NT2/D1 (cell line): ENCODE measurements at regions not wholly inside any gene's neighbourhood (a gene's known extent, or its start where the extent isn't known, plus 50 kb on each side); places are given as distances from the start of the nearest gene placed in this dataset.

ENCODE experiments used
- DNase-seq: peaks from one replicate; pipeline ENCODE4 v3.0.0-alpha.2; 2011; ENCODE audit warnings: low read depth, low spot score
- H3K27me3 ChIP-seq: 2 replicates; pipeline ENCODE4 v1.6.0; 2011; ENCODE audit warnings: mild to moderate bottlenecking; ENCODE audit not compliant: insufficient read length, insufficient read depth
- H3K36me3 ChIP-seq: 2 replicates; pipeline ENCODE4 v1.6.1; 2011; ENCODE audit warnings: mild to moderate bottlenecking, low read length, mixed read lengths; ENCODE audit not compliant: insufficient read depth, insufficient read length
- H3K4me1 ChIP-seq: 2 replicates; pipeline ENCODE4 v1.5.1; 2011; ENCODE audit not compliant: insufficient read depth, insufficient read length
- H3K4me3 ChIP-seq: 2 replicates; pipeline ENCODE4 v1.5.1; 2011; ENCODE audit warnings: low read depth; ENCODE audit not compliant: insufficient read length
- H3K9ac ChIP-seq: 2 replicates; pipeline ENCODE4 v1.6.0; 2011; ENCODE audit warnings: low read depth; ENCODE audit not compliant: insufficient read length
- H3K9me3 ChIP-seq: 2 replicates; pipeline ENCODE4 v1.5.1; 2011; ENCODE audit warnings: mild to moderate bottlenecking, low read length; ENCODE audit not compliant: insufficient read depth
- SUZ12 ChIP-seq: IDR thresholded peaks from 2 replicates; pipeline ENCODE4 v1.6.1; 2011; ENCODE audit not compliant: insufficient read length, insufficient read depth; ENCODE audit errors: extremely low read depth
- YY1 ChIP-seq: IDR thresholded peaks from 2 replicates; pipeline ENCODE4 v1.6.1; 2011; ENCODE audit not compliant: insufficient read length, insufficient read depth
- ZNF274 ChIP-seq: IDR thresholded peaks from 2 replicates; pipeline ENCODE4 v1.6.1; 2011; ENCODE audit warnings: mild to moderate bottlenecking, low read depth, low read length

GRCh38 chr3:159482241-159482993 lies 506.2 kb upstream of the IL12A start:
- TF ChIP-seq ZNF274 = no peak
- no peak for TF ChIP-seq SUZ12
- no peak for TF ChIP-seq YY1
- Histone ChIP-seq H3K9ac (no peak overlapping the region), H3K36me3 (no peaks in the 10 kb centered on the region), H3K4me3 (no peak overlapping the region), H3K4me1 (no peaks in the 10 kb centered on the region), H3K9me3 (peaks cover 5% of the 10 kb centered on the region; the same call in 1 of the 2 replicates), H3K27me3 (no peaks in the 10 kb centered on the region)
- DNase-seq = no peak

- Histone ChIP-seq H3K9ac (no peak overlapping the region), H3K9me3 (peaks cover 5% of the 10 kb centered on the region; the same call in 1 of the 2 replicates), H3K36me3 (no peaks in the 10 kb centered on the region), H3K4me1 (no peaks in the 10 kb centered on the region), H3K27me3 (no peaks in the 10 kb centered on the region), H3K4me3 (no peak overlapping the region)
- TF ChIP-seq YY1 (no peak), SUZ12 (no peak), ZNF274 (no peak)
- DNase-seq = no peak
These were observed 505.7 kb upstream of the IL12A start for GRCh38 chr3:159482994-159483367.

- Histone ChIP-seq H3K4me3 (no peak overlapping the region), H3K27me3 (no peaks in the 10 kb centered on the region), H3K4me1 (no peaks in the 10 kb centered on the region), H3K9ac (no peak overlapping the region), H3K9me3 (peaks cover 19% of the 10 kb centered on the region), H3K36me3 (no peaks in the 10 kb centered on the region)
- no peak for DNase-seq
- TF ChIP-seq ZNF274 (no peak), SUZ12 (no peak), YY1 (no peak)
These were observed 502.1 kb upstream of the IL12A start for GRCh38 chr3:159486580-159486979.

- Histone ChIP-seq H3K9ac (no peak overlapping the region), H3K4me1 (no peaks in the 10 kb centered on the region), H3K27me3 (no peaks in the 10 kb centered on the region), H3K36me3 (no peaks in the 10 kb centered on the region), H3K9me3 (peaks cover 19% of the 10 kb centered on the region), H3K4me3 (no peak overlapping the region)
- TF ChIP-seq ZNF274 (no peak), SUZ12 (no peak), YY1 (no peak)
- no peak for DNase-seq
These were observed 501.3 kb upstream of the IL12A start for GRCh38 chr3:159487304-159487703.

GRCh38 chr3:159488602-159489001 lies 500.0 kb upstream of the IL12A start:
- Histone ChIP-seq H3K4me3 (no peak overlapping the region), H3K9me3 (peaks cover 19% of the 10 kb centered on the region), H3K4me1 (no peaks in the 10 kb centered on the region), H3K9ac (no peak overlapping the region), H3K27me3 (no peaks in the 10 kb centered on the region), H3K36me3 (no peaks in the 10 kb centered on the region)
- no peak for TF ChIP-seq ZNF274
- no peak for TF ChIP-seq YY1
- no peak for TF ChIP-seq SUZ12
- no peak for DNase-seq

- no peak overlapping the region for H3K4me3 ChIP-seq
These were observed 491.3 kb upstream of the IL12A start for GRCh38 chr3:159497361-159497760.

GRCh38 chr3:159499031-159499793 lies 489.4 kb upstream of the IL12A start:
- Histone ChIP-seq H3K9ac (no peak overlapping the region), H3K27me3 (no peaks in the 10 kb centered on the region), H3K4me3 (no peak overlapping the region), H3K36me3 (no peaks in the 10 kb centered on the region), H3K9me3 (no peaks in the 10 kb centered on the region), H3K4me1 (no peaks in the 10 kb centered on the region)
- TF ChIP-seq SUZ12 (no peak), ZNF274 (no peak), YY1 (no peak)
- DNase-seq = no peak

More at GRCh38 chr3:159497361-159497760, 491.3 kb upstream of the IL12A start:
- DNase-seq = no peak
- H3K9me3 ChIP-seq = no peaks in the 10 kb centered on the region
- no peaks in the 10 kb centered on the region for H3K27me3 ChIP-seq
- H3K4me1 ChIP-seq = no peaks in the 10 kb centered on the region
- no peaks in the 10 kb centered on the region for H3K36me3 ChIP-seq
- no peak for TF ChIP-seq ZNF274
- TF ChIP-seq SUZ12 = no peak
- no peak for TF ChIP-seq YY1
- no peak overlapping the region for H3K9ac ChIP-seq
